ENCODE measurements at regions not wholly inside any gene's neighbourhood (a gene's known extent, or its start where the extent isn't known, plus 50 kb on each side); places are given as distances from the start of the nearest gene placed in this dataset.

GRCh38 chr4:182062458-182062857 is 180.7 kb upstream of the TENM3 start:
- Histone ChIP-seq H3K9ac (ENCODE audit: insufficient read depth in 1 of 2, low read length in 2 of 2) (no peak overlapping the region), H3K27ac (ENCODE audit: low read depth in 1 of 2, low read length in 1 of 2) (no peak overlapping the region), H3K4me1 (ENCODE audit: control insufficient read depth in 5 of 5, insufficient read depth in 5 of 5, low read length in 5 of 5) (no peaks in the 10 kb centered on the region), H3K4me3 (no peak overlapping the region), H3K36me3 (ENCODE audit: control insufficient read depth in 4 of 4, insufficient read depth in 4 of 4, low read length in 4 of 4) (no peaks in the 10 kb centered on the region), H3K9me3 (ENCODE audit: control insufficient read depth in 4 of 4, insufficient read depth in 3 of 4, low read length in 3 of 4) (no peaks in the 10 kb centered on the region), H3K27me3 (ENCODE audit: control insufficient read depth in 3 of 3, insufficient read depth in 3 of 3, low read length in 2 of 3) (no peaks in the 10 kb centered on the region)
- DNase-seq = no peak
- no peak for ATAC-seq (ENCODE audit: insufficient read depth, low FRiP score)
- 69 to 78% methylated on average over 3 of the region's 3 CpGs for WGBS, 2 donors
- TF ChIP-seq CTCF (IDR thresholded peaks at IDR 0.05; ENCODE audit: control extremely low read depth, extremely low read depth) = no peak

GRCh38 chr4:182062936-182063335 is 180.3 kb upstream of the TENM3 start:
- ATAC-seq (ENCODE audit: insufficient read depth, low FRiP score) (no peak), DNase-seq (peak in 1 of 3 donors; percentile 5)
- H3K27me3 ChIP-seq (ENCODE audit: control insufficient read depth in 3 of 3, insufficient read depth in 3 of 3, low read length in 2 of 3) = no peaks in the 10 kb centered on the region
- no peaks in the 10 kb centered on the region for H3K36me3 ChIP-seq (ENCODE audit: control insufficient read depth in 4 of 4, insufficient read depth in 4 of 4, low read length in 4 of 4)
- H3K9ac ChIP-seq (ENCODE audit: insufficient read depth in 1 of 2, low read length in 2 of 2) = no peak overlapping the region
- no peak for TF ChIP-seq CTCF (IDR thresholded peaks at IDR 0.05; ENCODE audit: control extremely low read depth, extremely low read depth)
- no peak overlapping the region for H3K4me3 ChIP-seq
- no peaks in the 10 kb centered on the region for H3K4me1 ChIP-seq (ENCODE audit: control insufficient read depth in 5 of 5, insufficient read depth in 5 of 5, low read length in 5 of 5)
- no peaks in the 10 kb centered on the region for H3K9me3 ChIP-seq (ENCODE audit: control insufficient read depth in 4 of 4, insufficient read depth in 3 of 4, low read length in 3 of 4)
- no peak overlapping the region for H3K27ac ChIP-seq (ENCODE audit: low read depth in 1 of 2, low read length in 1 of 2)

- WGBS, 2 donors = 82 to 91% methylated on average over 2 of the region's 2 CpGs
- H3K27me3 ChIP-seq (ENCODE audit: control insufficient read depth in 3 of 3, insufficient read depth in 3 of 3, low read length in 2 of 3) = no peaks in the 10 kb centered on the region
- H3K4me1 ChIP-seq (ENCODE audit: control insufficient read depth in 5 of 5, insufficient read depth in 5 of 5, low read length in 5 of 5) = no peaks in the 10 kb centered on the region
- H3K9ac ChIP-seq (ENCODE audit: insufficient read depth in 1 of 2, low read length in 2 of 2) = no peak overlapping the region
- H3K4me3 ChIP-seq = no peak overlapping the region
- DNase-seq (no peak), ATAC-seq (ENCODE audit: insufficient read depth, low FRiP score) (no peak)
- H3K27ac ChIP-seq (ENCODE audit: low read depth in 1 of 2, low read length in 1 of 2) = no peak overlapping the region
- H3K9me3 ChIP-seq (ENCODE audit: control insufficient read depth in 4 of 4, insufficient read depth in 3 of 4, low read length in 3 of 4) = no peaks in the 10 kb centered on the region
- no peak for TF ChIP-seq CTCF (IDR thresholded peaks at IDR 0.05; ENCODE audit: control extremely low read depth, extremely low read depth)
- no peaks in the 10 kb centered on the region for H3K36me3 ChIP-seq (ENCODE audit: control insufficient read depth in 4 of 4, insufficient read depth in 4 of 4, low read length in 4 of 4)
Observed at GRCh38 chr4:182063651-182064050, 179.6 kb upstream of the TENM3 start.

GRCh38 chr4:182065255-182065654 is 177.9 kb upstream of the TENM3 start:
- H3K4me3 ChIP-seq = no peak overlapping the region
- TF ChIP-seq CTCF (IDR thresholded peaks at IDR 0.05; ENCODE audit: control extremely low read depth, extremely low read depth) = no peak
- no peaks in the 10 kb centered on the region for H3K27me3 ChIP-seq (ENCODE audit: control insufficient read depth in 3 of 3, insufficient read depth in 3 of 3, low read length in 2 of 3)
- H3K36me3 ChIP-seq (ENCODE audit: control insufficient read depth in 4 of 4, insufficient read depth in 4 of 4, low read length in 4 of 4) = no peaks in the 10 kb centered on the region
- no peak overlapping the region for H3K9ac ChIP-seq (ENCODE audit: insufficient read depth in 1 of 2, low read length in 2 of 2)
- DNase-seq (no peak), ATAC-seq (ENCODE audit: insufficient read depth, low FRiP score) (no peak)
- no peak overlapping the region for H3K27ac ChIP-seq (ENCODE audit: low read depth in 1 of 2, low read length in 1 of 2)
- no peaks in the 10 kb centered on the region for H3K4me1 ChIP-seq (ENCODE audit: control insufficient read depth in 5 of 5, insufficient read depth in 5 of 5, low read length in 5 of 5)
- no peaks in the 10 kb centered on the region for H3K9me3 ChIP-seq (ENCODE audit: control insufficient read depth in 4 of 4, insufficient read depth in 3 of 4, low read length in 3 of 4)
- 77 to 82% methylated on average over 17 of the region's 17 CpGs for WGBS, 2 donors
